GM18870 (cell line): ENCODE measurements at regions not wholly inside any gene's neighbourhood (a gene's known extent, or its start where the extent isn't known, plus 50 kb on each side); places are given as distances from the start of the nearest gene placed in this dataset.
A peak's percentile ranks its signal among the peaks of the same experiment; 100 is the strongest.
"Not testable (repeated sequence)": the region's sequence is repeated elsewhere in the genome, so short reads cannot be mapped to it uniquely, and the experiment has no call there.

ENCODE experiments used
- ATAC-seq: cut with Tn5 transposase; IDR thresholded peaks from one replicate; pipeline ENCODE4 v1.9.1; 2021; ENCODE audit warnings: moderate library complexity; ENCODE audit not compliant: unreplicated experiment

- ATAC-seq: no peak
Measured at GRCh38 chr12:104906695-104907094, 51.4 kb downstream of the SLC41A2 start.

GRCh38 chr12:104905446-104905845, 52.6 kb downstream of the SLC41A2 start:
- ATAC-seq: not testable (repeated sequence)

- ATAC-seq: no peak
Measured at GRCh38 chr12:104903648-104904423, 54.3 kb downstream of the SLC41A2 start.

GRCh38 chr12:104902125-104902524, 56.0 kb downstream of the SLC41A2 start:
- no peak for ATAC-seq

GRCh38 chr12:104896710-104897109, 61.4 kb downstream of the SLC41A2 start:
- no peak for ATAC-seq

GRCh38 chr12:104896146-104896545, 61.9 kb downstream of the SLC41A2 start:
- ATAC-seq: no peak

- ATAC-seq: no peak
Measured at GRCh38 chr12:104895415-104895814, 62.7 kb downstream of the SLC41A2 start.

- ATAC-seq: peak; percentile 57
Measured at GRCh38 chr12:104890476-104891096, 67.5 kb downstream of the SLC41A2 start.

GRCh38 chr12:104889735-104890134, 68.4 kb downstream of the SLC41A2 start:
- no peak for ATAC-seq

GRCh38 chr12:104888892-104889291, 69.2 kb downstream of the SLC41A2 start:
- no peak for ATAC-seq

- no peak for ATAC-seq
Measured at GRCh38 chr12:104888481-104888880, 69.6 kb downstream of the SLC41A2 start.

- no peak for ATAC-seq
Measured at GRCh38 chr12:104887452-104887851, 70.6 kb downstream of the SLC41A2 start.

- no peak for ATAC-seq
Measured at GRCh38 chr12:104886418-104887401, 71.4 kb downstream of the SLC41A2 start.

GRCh38 chr12:104878858-104879257, 79.2 kb downstream of the SLC41A2 start:
- not testable (repeated sequence) for ATAC-seq

- ATAC-seq: no peak
Measured at GRCh38 chr12:104877103-104877705, 80.9 kb downstream of the SLC41A2 start.

- no peak for ATAC-seq
Measured at GRCh38 chr12:104873374-104873773, 84.7 kb downstream of the SLC41A2 start.

- ATAC-seq: peak; percentile 55
Measured at GRCh38 chr12:104870797-104871196, 87.3 kb downstream of the SLC41A2 start.

GRCh38 chr12:104866291-104866690, 91.8 kb downstream of the SLC41A2 start:
- no peak for ATAC-seq

GRCh38 chr12:104865080-104865479, 93.0 kb downstream of the SLC41A2 start:
- ATAC-seq: peak; percentile 84

- ATAC-seq: no peak
Measured at GRCh38 chr12:104864668-104865067, 93.4 kb downstream of the SLC41A2 start.
